Endodermal cell (in vitro differentiated cells): ENCODE measurements at regions not wholly inside any gene's neighbourhood (a gene's known extent, or its start where the extent isn't known, plus 50 kb on each side); places are given as distances from the start of the nearest gene placed in this dataset.

Source experiments
- DNase-seq: peaks from one replicate; pipeline ENCODE4 v3.0.0-alpha.2; 2017
- H3K27ac ChIP-seq: 2 replicates; pipeline ENCODE4 v1.5.1; 2013; ENCODE audit warnings: mild to moderate bottlenecking, low read depth, low read length, moderate library complexity
- H3K27me3 ChIP-seq: 2 replicates; pipeline ENCODE4 v1.6.1; 2013; ENCODE audit warnings: mild to moderate bottlenecking, low read length, moderate library complexity; ENCODE audit not compliant: insufficient read depth, control insufficient read depth, poor library complexity, severe bottlenecking
- H3K36me3 ChIP-seq: 2 replicates; pipeline ENCODE4 v1.7.0; 2013; ENCODE audit warnings: mild to moderate bottlenecking, low read length, moderate library complexity; ENCODE audit not compliant: control insufficient read depth, insufficient read depth
- H3K4me1 ChIP-seq: one replicate; pipeline ENCODE4 v1.7.0; 2013; ENCODE audit warnings: low read length; ENCODE audit not compliant: control insufficient read depth, insufficient read depth
- H3K4me3 ChIP-seq: 2 replicates; pipeline ENCODE4 v1.5.1; 2013; ENCODE audit warnings: mild to moderate bottlenecking, low read length, moderate library complexity
- H3K9ac ChIP-seq: 2 replicates; pipeline ENCODE4 v1.6.1; 2013; ENCODE audit warnings: mild to moderate bottlenecking, low read length, moderate library complexity; ENCODE audit not compliant: poor library complexity, severe bottlenecking; ENCODE audit errors: extremely low read depth
- H3K9me3 ChIP-seq: 2 replicates; pipeline ENCODE4 v1.6.1; 2013; ENCODE audit warnings: mild to moderate bottlenecking, low read length, moderate library complexity; ENCODE audit not compliant: control insufficient read depth
- H3K27ac Mint-ChIP-seq: 2 replicates; pipeline ENCODE4 v1.8.0; 2020; ENCODE audit warnings: mixed read lengths
- H3K27me3 Mint-ChIP-seq: 2 replicates; pipeline ENCODE4 v1.8.0; 2021; ENCODE audit warnings: mild to moderate bottlenecking, mixed read lengths; ENCODE audit not compliant: insufficient read depth
- H3K36me3 Mint-ChIP-seq: 2 replicates; pipeline ENCODE4 v1.8.0; 2020; ENCODE audit warnings: low read depth, mixed read lengths
- H3K4me1 Mint-ChIP-seq: 2 replicates; pipeline ENCODE4 v1.8.0; 2020; ENCODE audit warnings: mixed read lengths
- H3K4me3 Mint-ChIP-seq: 2 replicates; pipeline ENCODE4 v1.8.0; 2020; ENCODE audit warnings: mild to moderate bottlenecking, moderate library complexity, mixed read lengths
- H3K9me3 Mint-ChIP-seq: 2 replicates; pipeline ENCODE4 v1.8.0; 2020; ENCODE audit warnings: mild to moderate bottlenecking, mixed read lengths
- WGBS, 2 experiments: methylation state at CpG; one replicate each; pipeline versions ENCODE4 v1.1.5 to v1.1.7; 2013; ENCODE audit warnings: missing lambda C conversion rate in 2 of 2, mixed read lengths in 1 of 2; ENCODE audit not compliant: insufficient coverage in 1 of 2, insufficient read length in 1 of 2; 5-methylcytosine and 5-hydroxymethylcytosine counted together
- TF ChIP-seq, protein P1 (sequence below): fragments of 200-600 bp; sonication (generic); conservative IDR thresholded peaks from 2 replicates; pipeline ENCODE4 v1.5.0; 2021; ENCODE audit warnings: antibody characterized with exemption, mild to moderate bottlenecking

DNA sequence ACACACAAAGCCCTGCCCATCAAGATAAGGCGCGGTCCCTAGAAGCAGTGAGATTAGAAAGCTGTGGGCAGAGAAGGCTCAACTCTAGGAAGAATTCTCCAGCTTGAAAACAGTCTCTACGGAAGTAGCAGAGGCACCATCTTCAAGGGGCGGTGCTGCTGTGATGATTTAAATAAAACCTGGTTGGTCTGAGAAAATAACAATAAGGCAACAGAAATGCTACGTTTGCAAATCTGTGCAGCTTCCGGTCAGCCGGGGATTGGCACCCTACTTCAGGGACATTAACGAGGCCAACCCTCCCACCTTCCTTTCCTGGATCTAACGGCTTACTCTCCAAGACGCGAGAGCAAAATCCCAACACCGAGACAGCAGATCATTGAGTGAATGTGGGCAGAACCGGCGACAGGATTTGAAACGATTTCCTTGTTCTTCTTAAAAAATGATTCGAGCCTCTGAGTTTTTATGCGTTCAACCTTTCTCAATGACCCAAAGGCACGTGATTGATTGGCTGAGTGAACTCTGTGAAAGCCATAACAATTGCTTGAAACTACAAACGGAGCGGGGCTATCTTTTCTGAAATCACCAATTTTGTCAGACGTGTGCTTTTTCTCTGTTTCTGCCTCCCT is 93.7 kb upstream of the ZNF516 start:
- H3K27me3 ChIP-seq: no peaks in the 10 kb centered on the region
- H3K27ac ChIP-seq: no peak overlapping the region
- Mint-ChIP-seq H3K4me3 (peak overlapping the region; percentile 46), H3K27me3 (no peaks in the 10 kb centered on the region), H3K27ac (peak overlapping the region; percentile 56), H3K4me1 (peaks cover 26% of the 10 kb centered on the region), H3K36me3 (no peaks in the 10 kb centered on the region), H3K9me3 (no peaks in the 10 kb centered on the region)
- H3K36me3 ChIP-seq: no peaks in the 10 kb centered on the region
- WGBS, 2 experiments: 38 to 41% methylated on average over 17 to 21 of the region's 21 CpGs
- no peak overlapping the region for H3K9ac ChIP-seq
- no peaks in the 10 kb centered on the region for H3K9me3 ChIP-seq
- TF ChIP-seq, protein P1, sequence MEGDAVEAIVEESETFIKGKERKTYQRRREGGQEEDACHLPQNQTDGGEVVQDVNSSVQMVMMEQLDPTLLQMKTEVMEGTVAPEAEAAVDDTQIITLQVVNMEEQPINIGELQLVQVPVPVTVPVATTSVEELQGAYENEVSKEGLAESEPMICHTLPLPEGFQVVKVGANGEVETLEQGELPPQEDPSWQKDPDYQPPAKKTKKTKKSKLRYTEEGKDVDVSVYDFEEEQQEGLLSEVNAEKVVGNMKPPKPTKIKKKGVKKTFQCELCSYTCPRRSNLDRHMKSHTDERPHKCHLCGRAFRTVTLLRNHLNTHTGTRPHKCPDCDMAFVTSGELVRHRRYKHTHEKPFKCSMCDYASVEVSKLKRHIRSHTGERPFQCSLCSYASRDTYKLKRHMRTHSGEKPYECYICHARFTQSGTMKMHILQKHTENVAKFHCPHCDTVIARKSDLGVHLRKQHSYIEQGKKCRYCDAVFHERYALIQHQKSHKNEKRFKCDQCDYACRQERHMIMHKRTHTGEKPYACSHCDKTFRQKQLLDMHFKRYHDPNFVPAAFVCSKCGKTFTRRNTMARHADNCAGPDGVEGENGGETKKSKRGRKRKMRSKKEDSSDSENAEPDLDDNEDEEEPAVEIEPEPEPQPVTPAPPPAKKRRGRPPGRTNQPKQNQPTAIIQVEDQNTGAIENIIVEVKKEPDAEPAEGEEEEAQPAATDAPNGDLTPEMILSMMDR: no peak
- peaks cover 12% of the 10 kb centered on the region for H3K4me1 ChIP-seq
- no peak for DNase-seq
- H3K4me3 ChIP-seq: peak overlapping the region; percentile 48

DNA sequence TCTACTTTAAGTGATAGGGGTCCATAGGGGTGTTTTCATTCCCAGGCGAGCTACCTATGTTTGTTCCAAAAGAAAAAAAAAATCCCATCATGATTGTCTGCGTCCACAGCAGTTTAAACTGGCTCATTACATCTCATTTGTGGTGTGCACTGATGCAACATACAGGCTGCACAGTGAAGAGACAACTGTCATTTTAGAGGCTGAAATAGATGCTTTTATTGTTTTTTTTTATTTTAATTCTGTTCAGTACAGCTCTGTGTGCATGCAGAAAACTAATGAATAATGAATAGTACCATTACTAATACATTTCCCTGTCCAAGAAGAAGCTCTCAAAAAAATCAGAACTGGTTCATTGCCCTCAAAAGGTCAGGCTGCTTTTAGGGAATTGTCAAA is 92.8 kb upstream of the ZNF516 start:
- no peaks in the 10 kb centered on the region for H3K9me3 ChIP-seq
- H3K4me3 ChIP-seq: no peak overlapping the region
- Mint-ChIP-seq H3K36me3 (no peaks in the 10 kb centered on the region), H3K27ac (no peak overlapping the region), H3K4me3 (no peak overlapping the region), H3K9me3 (no peaks in the 10 kb centered on the region), H3K4me1 (peaks cover 21% of the 10 kb centered on the region), H3K27me3 (no peaks in the 10 kb centered on the region)
- DNase-seq: no peak
- TF ChIP-seq, protein P1: no peak
- no peaks in the 10 kb centered on the region for H3K36me3 ChIP-seq
- no peaks in the 10 kb centered on the region for H3K27me3 ChIP-seq
- H3K4me1 ChIP-seq: peaks cover 12% of the 10 kb centered on the region
- no peak overlapping the region for H3K27ac ChIP-seq
- 86 to 96% methylated on average over 1 to 2 of the region's 2 CpGs for WGBS, 2 experiments
- no peak overlapping the region for H3K9ac ChIP-seq

DNA sequence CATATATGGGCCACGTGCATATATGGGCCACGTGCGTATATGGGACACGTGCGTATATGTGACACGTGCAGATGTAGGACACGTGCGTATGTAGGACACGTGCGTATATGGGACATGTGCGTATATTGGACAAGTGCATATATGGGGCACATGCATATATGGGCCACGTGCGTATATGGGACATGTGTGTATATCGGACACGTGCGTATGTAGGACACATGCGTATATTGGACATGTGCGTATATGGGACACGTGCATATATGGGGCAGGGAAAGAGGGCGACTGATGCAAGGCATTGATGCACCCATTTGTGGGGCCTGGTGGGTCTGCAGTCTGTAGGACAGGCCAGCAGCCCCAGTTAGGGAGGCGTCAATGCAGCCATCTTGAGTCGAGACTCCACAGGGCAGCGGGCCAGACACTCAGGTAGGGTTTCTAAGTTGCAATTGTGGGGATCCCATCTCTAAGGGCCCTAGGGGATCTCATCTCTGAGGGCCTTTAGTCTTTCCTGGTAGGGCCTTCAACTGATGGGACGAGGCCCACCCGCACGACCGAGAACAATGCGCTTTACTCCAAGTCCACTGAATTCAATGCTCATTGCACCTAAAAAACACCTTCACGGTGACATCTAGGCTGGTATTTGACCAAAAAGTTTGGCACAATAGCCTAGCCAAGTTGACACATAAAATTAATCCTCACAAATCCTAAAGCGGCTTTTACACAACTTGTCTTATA is 92.3 kb upstream of the ZNF516 start:
- Histone ChIP-seq H3K4me1 (peaks cover 7% of the 10 kb centered on the region), H3K36me3 (no peaks in the 10 kb centered on the region), H3K4me3 (no peak overlapping the region), H3K27ac (no peak overlapping the region), H3K9me3 (no peaks in the 10 kb centered on the region), H3K9ac (no peak overlapping the region), H3K27me3 (no peaks in the 10 kb centered on the region)
- H3K4me3 Mint-ChIP-seq: no peak overlapping the region
- H3K36me3 Mint-ChIP-seq: no peaks in the 10 kb centered on the region
- peak; percentile 27 for DNase-seq
- peaks cover 16% of the 10 kb centered on the region for H3K4me1 Mint-ChIP-seq
- no peak overlapping the region for H3K27ac Mint-ChIP-seq
- H3K9me3 Mint-ChIP-seq: no peaks in the 10 kb centered on the region
- H3K27me3 Mint-ChIP-seq: no peaks in the 10 kb centered on the region
- TF ChIP-seq, protein P1: no peak
- WGBS, 2 experiments: 94% methylated on average over 25 to 30 of the region's 30 CpGs
